ENCODE measurements at regions not wholly inside any gene's neighbourhood (a gene's known extent, or its start where the extent isn't known, plus 50 kb on each side); places are given as distances from the start of the nearest gene placed in this dataset.

DNA sequence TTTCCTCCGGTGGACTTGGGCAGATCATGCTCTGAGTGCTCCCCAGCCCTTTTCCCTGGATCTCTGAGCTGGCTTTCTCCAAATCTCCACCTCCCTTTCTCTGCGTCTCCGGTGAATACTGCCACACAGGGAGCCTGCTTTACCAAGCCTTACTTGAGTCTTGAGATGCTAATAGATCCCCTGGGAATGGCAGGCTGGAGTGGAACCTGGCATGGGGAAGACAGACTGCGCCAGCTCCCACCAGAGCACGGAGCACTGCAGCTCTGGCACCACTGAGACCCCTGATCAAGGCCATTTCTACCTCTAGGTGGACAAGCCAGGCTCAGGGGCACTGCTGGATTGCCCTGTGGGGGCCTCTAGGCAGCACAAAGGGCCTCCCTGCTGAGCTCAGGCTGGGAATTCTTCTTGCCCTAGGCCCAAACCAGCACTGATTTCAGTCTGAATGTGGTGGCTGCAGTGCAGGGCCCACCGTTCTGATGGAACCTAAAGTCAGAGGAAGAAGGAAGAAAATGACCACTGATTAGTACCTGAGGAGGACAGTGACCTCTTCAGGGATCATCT, 74.3 kb upstream of the CRHR1 start:
- H3K27me3 ChIP-seq (ENCODE audit: control insufficient read depth, insufficient read depth, low read length): no peaks in the 10 kb centered on the region
- CTCF ChIA-PET: no interaction called here
- POLR2A ChIA-PET: no interaction called here
- no peaks in the 10 kb centered on the region for H3K36me3 ChIP-seq (ENCODE audit: control insufficient read depth, insufficient read depth, low read length)
- BruUV-seq (replicated peaks): no TSS peak
- intact Hi-C loops (cut with micrococcal nuclease; ENCODE audit: unreplicated experiment): no loop called here
- H3K27ac ChIP-seq (ENCODE audit: low read length): no peak overlapping the region
- TF ChIP-seq CTCF (IDR thresholded peaks at IDR 0.05) (no peak), SIN3A (IDR thresholded peaks at IDR 0.05; ENCODE audit: borderline replicate concordance, insufficient read depth, low read depth, low read length) (no peak), POLR2AphosphoS5 (IDR thresholded peaks at IDR 0.05; ENCODE audit: low read depth, low read length) (no peak), TCF7L2 (IDR thresholded peaks at IDR 0.05; ENCODE audit: low read depth, low read length) (no peak)
- TF ChIP-seq, protein P1, sequence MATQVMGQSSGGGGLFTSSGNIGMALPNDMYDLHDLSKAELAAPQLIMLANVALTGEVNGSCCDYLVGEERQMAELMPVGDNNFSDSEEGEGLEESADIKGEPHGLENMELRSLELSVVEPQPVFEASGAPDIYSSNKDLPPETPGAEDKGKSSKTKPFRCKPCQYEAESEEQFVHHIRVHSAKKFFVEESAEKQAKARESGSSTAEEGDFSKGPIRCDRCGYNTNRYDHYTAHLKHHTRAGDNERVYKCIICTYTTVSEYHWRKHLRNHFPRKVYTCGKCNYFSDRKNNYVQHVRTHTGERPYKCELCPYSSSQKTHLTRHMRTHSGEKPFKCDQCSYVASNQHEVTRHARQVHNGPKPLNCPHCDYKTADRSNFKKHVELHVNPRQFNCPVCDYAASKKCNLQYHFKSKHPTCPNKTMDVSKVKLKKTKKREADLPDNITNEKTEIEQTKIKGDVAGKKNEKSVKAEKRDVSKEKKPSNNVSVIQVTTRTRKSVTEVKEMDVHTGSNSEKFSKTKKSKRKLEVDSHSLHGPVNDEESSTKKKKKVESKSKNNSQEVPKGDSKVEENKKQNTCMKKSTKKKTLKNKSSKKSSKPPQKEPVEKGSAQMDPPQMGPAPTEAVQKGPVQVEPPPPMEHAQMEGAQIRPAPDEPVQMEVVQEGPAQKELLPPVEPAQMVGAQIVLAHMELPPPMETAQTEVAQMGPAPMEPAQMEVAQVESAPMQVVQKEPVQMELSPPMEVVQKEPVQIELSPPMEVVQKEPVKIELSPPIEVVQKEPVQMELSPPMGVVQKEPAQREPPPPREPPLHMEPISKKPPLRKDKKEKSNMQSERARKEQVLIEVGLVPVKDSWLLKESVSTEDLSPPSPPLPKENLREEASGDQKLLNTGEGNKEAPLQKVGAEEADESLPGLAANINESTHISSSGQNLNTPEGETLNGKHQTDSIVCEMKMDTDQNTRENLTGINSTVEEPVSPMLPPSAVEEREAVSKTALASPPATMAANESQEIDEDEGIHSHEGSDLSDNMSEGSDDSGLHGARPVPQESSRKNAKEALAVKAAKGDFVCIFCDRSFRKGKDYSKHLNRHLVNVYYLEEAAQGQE (IDR thresholded peaks at IDR 0.05; ENCODE audit: insufficient read depth in 1 of 2, low read depth in 2 of 2, low read length in 1 of 2): no peak
- DNase-seq (ENCODE audit: low read depth, low spot score) (no peak), ATAC-seq (no peak)
- in situ Hi-C loops (cut with HindIII; ENCODE audit: low pct_unique_long_range_greater_than_20kb, low sequenced_read_pairs): no loop called here
- H3K9me3 ChIP-seq (ENCODE audit: control insufficient read depth, insufficient read depth, low read depth, low read length): no peaks in the 10 kb centered on the region
- H3K4me3 ChIP-seq (ENCODE audit: low read depth in 2 of 2, low read length in 2 of 2): no peak overlapping the region
- H3K4me1 ChIP-seq (ENCODE audit: control insufficient read depth, insufficient read depth, low read length): peaks cover 7% of the 10 kb centered on the region

DNA sequence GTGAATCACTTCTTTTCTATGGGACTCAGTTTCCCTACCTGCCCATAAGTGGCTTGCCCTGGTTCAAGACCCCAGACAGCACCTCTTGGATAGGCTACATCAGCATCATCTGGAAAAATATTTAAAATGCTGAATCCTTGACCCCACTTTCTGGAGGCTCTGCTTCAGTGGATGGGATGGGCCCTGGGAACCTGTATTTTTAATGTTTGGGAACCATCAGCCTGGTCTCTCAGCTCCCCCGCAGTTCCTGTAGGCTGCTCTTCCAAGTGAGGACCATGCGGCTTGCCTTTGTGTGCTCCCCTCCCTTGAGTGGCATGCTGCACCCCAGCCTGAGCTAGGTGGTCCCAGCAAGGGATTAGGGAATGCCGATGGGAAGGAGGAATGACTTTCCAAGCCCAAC, 68.3 kb upstream of the CRHR1 start:
- no peak overlapping the region for H3K27ac ChIP-seq (ENCODE audit: low read length)
- DNase-seq (ENCODE audit: low read depth, low spot score): no peak
- no peaks in the 10 kb centered on the region for H3K9me3 ChIP-seq (ENCODE audit: control insufficient read depth, insufficient read depth, low read depth, low read length)
- BruUV-seq (replicated peaks): no TSS peak
- CTCF ChIA-PET: no interaction called here
- peaks cover 3% of the 10 kb centered on the region for H3K4me1 ChIP-seq (ENCODE audit: control insufficient read depth, insufficient read depth, low read length)
- intact Hi-C loops (cut with micrococcal nuclease; ENCODE audit: unreplicated experiment): no loop called here
- no peak for ATAC-seq
- no peaks in the 10 kb centered on the region for H3K27me3 ChIP-seq (ENCODE audit: control insufficient read depth, insufficient read depth, low read length)
- in situ Hi-C loops (cut with HindIII; ENCODE audit: low pct_unique_long_range_greater_than_20kb, low sequenced_read_pairs): no loop called here
- POLR2A ChIA-PET: no interaction called here
- TF ChIP-seq CTCF (IDR thresholded peaks at IDR 0.05) (no peak), POLR2AphosphoS5 (IDR thresholded peaks at IDR 0.05; ENCODE audit: low read depth, low read length) (no peak), TCF7L2 (IDR thresholded peaks at IDR 0.05; ENCODE audit: low read depth, low read length) (no peak), SIN3A (IDR thresholded peaks at IDR 0.05; ENCODE audit: borderline replicate concordance, insufficient read depth, low read depth, low read length) (no peak)
- TF ChIP-seq, protein P1 (IDR thresholded peaks at IDR 0.05; ENCODE audit: insufficient read depth in 1 of 2, low read depth in 2 of 2, low read length in 1 of 2): no peak
- no peaks in the 10 kb centered on the region for H3K36me3 ChIP-seq (ENCODE audit: control insufficient read depth, insufficient read depth, low read length)
- no peak overlapping the region for H3K4me3 ChIP-seq (ENCODE audit: low read depth in 2 of 2, low read length in 2 of 2)

Measured in Panc1 (cell line).